Gastroesophageal sphincter (tissue), 3 donors: ENCODE measurements at regions not wholly inside any gene's neighbourhood (a gene's known extent, or its start where the extent isn't known, plus 50 kb on each side); places are given as distances from the start of the nearest gene placed in this dataset.

Experiments
- CTCF ChIP-seq, 4 experiments: fragments of 200-600 bp in 2 of 4; fragments of 450-650 bp in 2 of 4; sonication (generic) in 1 of 4; IDR thresholded peaks; one replicate each; pipeline ENCODE4 v1.5.1; 2017 to 2019; ENCODE audit warnings: antibody characterized with exemption in 4 of 4, mild to moderate bottlenecking in 2 of 4, moderate library complexity in 2 of 4
- EP300 ChIP-seq: sonication (generic); formaldehyde crosslinking; IDR thresholded peaks from one replicate; pipeline ENCODE4 v1.6.1; 2017; ENCODE audit warnings: antibody characterized with exemption, mild to moderate bottlenecking

GRCh38 chr10:10096898-10097297 is 920.8 kb upstream of the CELF2 start:
- TF ChIP-seq CTCF (IDR thresholded peaks at IDR 0.05) = no peak
- TF ChIP-seq EP300 = no peak
